SK-N-SH treated with all-trans-retinoic acid at 6 μM for 48 hours (cell line): ENCODE measurements at regions not wholly inside any gene's neighbourhood (a gene's known extent, or its start where the extent isn't known, plus 50 kb on each side); places are given as distances from the start of the nearest gene placed in this dataset.

Source experiments
- ATAC-seq: fragments of 200-7000 bp; cut with Tn5 transposase; 3 replicates; pipeline ENCODE4 v1.9.1; 2020; ENCODE audit warnings: mild to moderate bottlenecking, moderate library complexity
- ARNTL ChIP-seq: fragments of 450-650 bp; formaldehyde crosslinking; IDR thresholded peaks from 2 replicates; pipeline ENCODE4 v1.5.0; 2020; ENCODE audit warnings: low read depth, mild to moderate bottlenecking, moderate library complexity, borderline replicate concordance
- BACH2 ChIP-seq: fragments of 250-450 bp; sonication (Bioruptor Pico); IDR thresholded peaks from 2 replicates; pipeline ENCODE4 v1.9.0; 2021; ENCODE audit warnings: mild to moderate bottlenecking, borderline replicate concordance
- CSDC2 ChIP-seq: fragments of 250-450 bp; sonication (Bioruptor Pico); IDR thresholded peaks from 2 replicates; pipeline ENCODE4 v1.5.0; 2020; ENCODE audit warnings: mild to moderate bottlenecking, moderate library complexity
- ISL1 ChIP-seq: fragments of 250-450 bp; sonication (Bioruptor Pico); IDR thresholded peaks from 2 replicates; pipeline ENCODE4 v2.1.2; 2022; ENCODE audit warnings: mild to moderate bottlenecking, moderate library complexity
- OSR1 ChIP-seq: fragments of 250-450 bp; sonication (Bioruptor Pico); IDR thresholded peaks from 2 replicates; pipeline ENCODE4 v1.8.0; 2022; ENCODE audit warnings: moderate library complexity, mild to moderate bottlenecking, inconsistent platforms
- PPARA ChIP-seq: fragments of 250-450 bp; sonication (Bioruptor Pico); IDR thresholded peaks from 2 replicates; pipeline ENCODE4 v1.5.0; 2020; ENCODE audit warnings: mild to moderate bottlenecking, borderline replicate concordance
- RARB ChIP-seq: fragments of 250-450 bp; sonication (Bioruptor Pico); IDR thresholded peaks from 2 replicates; pipeline ENCODE4 v1.8.0; 2021; ENCODE audit warnings: mild to moderate bottlenecking, moderate library complexity
- SNAI2 ChIP-seq: fragments of 250-450 bp; sonication (Bioruptor Pico); IDR thresholded peaks from 2 replicates; pipeline ENCODE4 v1.5.0; 2020; ENCODE audit warnings: mild to moderate bottlenecking, moderate library complexity
- TOX ChIP-seq: fragments of 250-450 bp; sonication (Bioruptor Pico); IDR thresholded peaks from 2 replicates; pipeline ENCODE4 v1.8.0; 2021; ENCODE audit warnings: mild to moderate bottlenecking, moderate library complexity, borderline replicate concordance
- ZC3H10 ChIP-seq: fragments of 250-450 bp; sonication (Bioruptor Pico); IDR thresholded peaks from 2 replicates; pipeline ENCODE4 v1.5.1; 2021; ENCODE audit warnings: mild to moderate bottlenecking, moderate library complexity
- ZFP3 ChIP-seq: fragments of 250-450 bp; sonication (Bioruptor Pico); IDR thresholded peaks from 2 replicates; pipeline ENCODE4 v1.5.0; 2020; ENCODE audit warnings: mild to moderate bottlenecking, moderate library complexity
- ZFP30 ChIP-seq: fragments of 450-650 bp; formaldehyde crosslinking; IDR thresholded peaks from 2 replicates; pipeline ENCODE4 v1.5.0; 2022; ENCODE audit warnings: mild to moderate bottlenecking, moderate library complexity
- ZNF565 ChIP-seq: fragments of 450-650 bp; formaldehyde crosslinking; conservative IDR thresholded peaks from 2 replicates; pipeline ENCODE4 v1.5.0; 2020; ENCODE audit warnings: low read depth, mild to moderate bottlenecking, moderate library complexity
- ZNF70 ChIP-seq: fragments of 450-650 bp; formaldehyde crosslinking; IDR thresholded peaks from 2 replicates; pipeline ENCODE4 v1.5.0; 2020; ENCODE audit warnings: mild to moderate bottlenecking, moderate library complexity
- ZNF8 ChIP-seq: fragments of 450-650 bp; formaldehyde crosslinking; IDR thresholded peaks from 2 replicates; pipeline ENCODE4 v1.5.0; 2020; ENCODE audit warnings: mild to moderate bottlenecking, moderate library complexity
- TF ChIP-seq, protein P1 (sequence below): fragments of 250-450 bp; sonication (Bioruptor Pico); IDR thresholded peaks from 2 replicates; pipeline ENCODE4 v1.5.1; 2021; ENCODE audit warnings: mild to moderate bottlenecking, moderate library complexity
- TF ChIP-seq, protein P2 (sequence below): fragments of 250-450 bp; sonication (Bioruptor Pico); IDR thresholded peaks from 2 replicates; pipeline ENCODE4 v1.5.1; 2020; ENCODE audit warnings: low read depth, mild to moderate bottlenecking, moderate library complexity
- TF ChIP-seq, protein P3 (sequence below): fragments of 250-450 bp; sonication (Bioruptor Pico); IDR thresholded peaks from 2 replicates; pipeline ENCODE4 v1.8.0; 2020; ENCODE audit warnings: mild to moderate bottlenecking, moderate library complexity, borderline replicate concordance
- TF ChIP-seq, protein P4 (sequence below): fragments of 250-450 bp; sonication (Bioruptor Pico); IDR thresholded peaks from 2 replicates; pipeline ENCODE4 v1.8.0; 2021; ENCODE audit warnings: low read depth, mild to moderate bottlenecking, moderate library complexity, borderline replicate concordance

DNA sequence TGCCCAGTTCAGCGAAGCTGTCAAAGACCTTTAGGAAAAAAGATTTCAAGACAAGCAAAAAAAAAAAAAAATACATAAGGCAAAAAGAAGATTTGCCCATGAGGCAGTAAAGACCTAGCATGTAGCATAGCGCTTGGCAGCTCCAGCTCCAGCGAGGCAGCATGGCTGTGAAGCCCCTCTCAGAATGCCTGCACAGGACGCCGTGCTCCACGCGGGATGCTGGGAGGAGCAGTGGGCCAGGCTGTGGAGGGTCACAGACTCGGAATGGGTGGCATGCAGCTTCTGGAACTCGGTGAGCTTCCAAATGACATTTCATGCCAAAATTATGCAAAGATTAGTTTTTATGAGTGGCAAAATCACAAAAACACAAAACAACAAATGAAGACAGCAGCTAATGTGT, 267.3 kb downstream of the ZNF516 start:
- no peak for TF ChIP-seq ISL1 (CRISPR knock-in tag)
- TF ChIP-seq ZNF70 (CRISPR knock-in tag), result no peak
- no peak for TF ChIP-seq ARNTL (CRISPR knock-in tag)
- TF ChIP-seq, protein P1, sequence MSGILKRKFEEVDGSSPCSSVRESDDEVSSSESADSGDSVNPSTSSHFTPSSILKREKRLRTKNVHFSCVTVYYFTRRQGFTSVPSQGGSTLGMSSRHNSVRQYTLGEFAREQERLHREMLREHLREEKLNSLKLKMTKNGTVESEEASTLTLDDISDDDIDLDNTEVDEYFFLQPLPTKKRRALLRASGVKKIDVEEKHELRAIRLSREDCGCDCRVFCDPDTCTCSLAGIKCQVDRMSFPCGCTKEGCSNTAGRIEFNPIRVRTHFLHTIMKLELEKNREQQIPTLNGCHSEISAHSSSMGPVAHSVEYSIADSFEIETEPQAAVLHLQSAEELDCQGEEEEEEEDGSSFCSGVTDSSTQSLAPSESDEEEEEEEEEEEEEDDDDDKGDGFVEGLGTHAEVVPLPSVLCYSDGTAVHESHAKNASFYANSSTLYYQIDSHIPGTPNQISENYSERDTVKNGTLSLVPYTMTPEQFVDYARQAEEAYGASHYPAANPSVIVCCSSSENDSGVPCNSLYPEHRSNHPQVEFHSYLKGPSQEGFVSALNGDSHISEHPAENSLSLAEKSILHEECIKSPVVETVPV, result no peak
- no peak for TF ChIP-seq BACH2 (CRISPR knock-in tag)
- TF ChIP-seq, protein P2, sequence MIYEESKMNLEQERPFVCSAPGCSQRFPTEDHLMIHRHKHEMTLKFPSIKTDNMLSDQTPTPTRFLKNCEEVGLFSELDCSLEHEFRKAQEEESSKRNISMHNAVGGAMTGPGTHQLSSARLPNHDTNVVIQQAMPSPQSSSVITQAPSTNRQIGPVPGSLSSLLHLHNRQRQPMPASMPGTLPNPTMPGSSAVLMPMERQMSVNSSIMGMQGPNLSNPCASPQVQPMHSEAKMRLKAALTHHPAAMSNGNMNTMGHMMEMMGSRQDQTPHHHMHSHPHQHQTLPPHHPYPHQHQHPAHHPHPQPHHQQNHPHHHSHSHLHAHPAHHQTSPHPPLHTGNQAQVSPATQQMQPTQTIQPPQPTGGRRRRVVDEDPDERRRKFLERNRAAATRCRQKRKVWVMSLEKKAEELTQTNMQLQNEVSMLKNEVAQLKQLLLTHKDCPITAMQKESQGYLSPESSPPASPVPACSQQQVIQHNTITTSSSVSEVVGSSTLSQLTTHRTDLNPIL (CRISPR knock-in tag), result no peak
- TF ChIP-seq ZC3H10 (CRISPR knock-in tag), result no peak
- TF ChIP-seq RARB (CRISPR knock-in tag), result no peak
- no peak for TF ChIP-seq SNAI2 (CRISPR knock-in tag)
- TF ChIP-seq ZFP30 (CRISPR knock-in tag), result no peak
- no peak for TF ChIP-seq TOX
- TF ChIP-seq ZNF565 (CRISPR knock-in tag), result no peak
- TF ChIP-seq PPARA (CRISPR knock-in tag), result no peak
- no peak for TF ChIP-seq OSR1
- ATAC-seq, result no peak

DNA sequence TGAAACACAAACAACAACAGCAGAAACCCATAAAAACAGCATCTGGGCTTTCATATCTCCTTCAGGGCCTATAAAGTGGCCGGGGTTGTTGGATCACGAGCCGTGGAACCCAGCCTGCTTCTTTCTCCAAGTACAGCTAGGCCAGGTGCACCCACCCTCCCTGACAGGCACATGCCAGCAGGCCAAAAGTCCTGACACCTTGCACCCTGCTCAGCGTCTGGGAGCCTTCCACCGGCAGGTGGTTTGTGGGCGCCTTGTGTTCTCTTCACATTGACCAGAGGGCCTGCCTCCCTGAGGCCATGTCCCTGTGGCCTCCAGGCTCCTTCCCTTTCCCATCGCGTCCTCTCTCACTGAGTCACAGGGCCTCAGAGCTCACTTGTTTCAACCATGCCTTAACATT, 271.6 kb downstream of the ZNF516 start:
- ATAC-seq, result no peak
- TF ChIP-seq CSDC2 (CRISPR knock-in tag) (no peak), BACH2 (CRISPR knock-in tag) (no peak), SNAI2 (CRISPR knock-in tag) (no peak), ARNTL (CRISPR knock-in tag) (no peak), ZNF8 (CRISPR knock-in tag) (no peak), OSR1 (no peak), ZFP30 (CRISPR knock-in tag) (no peak), ZC3H10 (CRISPR knock-in tag) (no peak), ZFP3 (CRISPR knock-in tag) (no peak), TOX (no peak)
- TF ChIP-seq, protein P3, sequence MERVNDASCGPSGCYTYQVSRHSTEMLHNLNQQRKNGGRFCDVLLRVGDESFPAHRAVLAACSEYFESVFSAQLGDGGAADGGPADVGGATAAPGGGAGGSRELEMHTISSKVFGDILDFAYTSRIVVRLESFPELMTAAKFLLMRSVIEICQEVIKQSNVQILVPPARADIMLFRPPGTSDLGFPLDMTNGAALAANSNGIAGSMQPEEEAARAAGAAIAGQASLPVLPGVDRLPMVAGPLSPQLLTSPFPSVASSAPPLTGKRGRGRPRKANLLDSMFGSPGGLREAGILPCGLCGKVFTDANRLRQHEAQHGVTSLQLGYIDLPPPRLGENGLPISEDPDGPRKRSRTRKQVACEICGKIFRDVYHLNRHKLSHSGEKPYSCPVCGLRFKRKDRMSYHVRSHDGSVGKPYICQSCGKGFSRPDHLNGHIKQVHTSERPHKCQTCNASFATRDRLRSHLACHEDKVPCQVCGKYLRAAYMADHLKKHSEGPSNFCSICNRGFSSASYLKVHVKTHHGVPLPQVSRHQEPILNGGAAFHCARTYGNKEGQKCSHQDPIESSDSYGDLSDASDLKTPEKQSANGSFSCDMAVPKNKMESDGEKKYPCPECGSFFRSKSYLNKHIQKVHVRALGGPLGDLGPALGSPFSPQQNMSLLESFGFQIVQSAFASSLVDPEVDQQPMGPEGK, result no peak
- TF ChIP-seq, protein P1, result no peak

DNA sequence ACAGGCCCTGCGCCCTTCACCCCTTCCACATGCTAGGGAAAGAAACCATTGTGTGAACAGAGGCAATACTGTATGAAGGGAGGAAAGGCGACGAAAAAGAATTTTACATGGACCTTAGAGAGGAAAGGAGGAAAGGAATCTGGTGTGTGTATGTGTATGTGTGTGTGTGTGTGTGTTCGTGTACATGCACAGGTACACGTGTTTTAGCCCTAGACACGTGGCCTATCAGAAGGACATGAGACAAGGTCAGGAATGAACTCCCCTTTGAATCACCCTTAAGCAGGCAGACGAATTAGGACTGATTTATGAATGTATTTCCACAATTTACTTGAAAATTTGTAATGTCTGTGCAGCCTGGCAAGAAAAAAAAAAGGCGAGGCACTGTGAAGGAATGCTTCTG, 276.0 kb downstream of the ZNF516 start:
- TF ChIP-seq, protein P1, result no peak
- no peak for TF ChIP-seq ZFP30 (CRISPR knock-in tag)
- no peak for TF ChIP-seq ARNTL (CRISPR knock-in tag)
- ATAC-seq, result no peak

DNA sequence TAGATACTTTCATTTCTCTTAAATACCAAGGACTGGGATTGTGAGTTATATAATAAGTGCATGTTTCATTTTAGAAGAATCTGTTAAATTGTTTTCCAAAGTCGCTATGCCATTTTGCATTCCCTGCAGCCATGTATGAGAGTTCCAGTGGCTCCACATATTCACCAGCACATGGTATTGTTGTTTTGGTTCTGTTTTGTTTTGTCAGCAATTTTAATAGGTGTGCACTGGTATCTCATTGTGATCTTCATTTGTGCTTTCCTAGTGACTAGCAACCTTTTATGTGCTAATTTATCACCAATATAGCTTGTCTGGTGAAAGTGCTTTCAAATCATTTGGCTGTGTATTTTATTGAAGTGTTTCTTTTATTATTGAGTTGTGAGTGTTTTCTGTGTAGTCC, 278.9 kb downstream of the ZNF516 start:
- no peak for ATAC-seq
- TF ChIP-seq CSDC2 (CRISPR knock-in tag), result no peak
- TF ChIP-seq, protein P4, sequence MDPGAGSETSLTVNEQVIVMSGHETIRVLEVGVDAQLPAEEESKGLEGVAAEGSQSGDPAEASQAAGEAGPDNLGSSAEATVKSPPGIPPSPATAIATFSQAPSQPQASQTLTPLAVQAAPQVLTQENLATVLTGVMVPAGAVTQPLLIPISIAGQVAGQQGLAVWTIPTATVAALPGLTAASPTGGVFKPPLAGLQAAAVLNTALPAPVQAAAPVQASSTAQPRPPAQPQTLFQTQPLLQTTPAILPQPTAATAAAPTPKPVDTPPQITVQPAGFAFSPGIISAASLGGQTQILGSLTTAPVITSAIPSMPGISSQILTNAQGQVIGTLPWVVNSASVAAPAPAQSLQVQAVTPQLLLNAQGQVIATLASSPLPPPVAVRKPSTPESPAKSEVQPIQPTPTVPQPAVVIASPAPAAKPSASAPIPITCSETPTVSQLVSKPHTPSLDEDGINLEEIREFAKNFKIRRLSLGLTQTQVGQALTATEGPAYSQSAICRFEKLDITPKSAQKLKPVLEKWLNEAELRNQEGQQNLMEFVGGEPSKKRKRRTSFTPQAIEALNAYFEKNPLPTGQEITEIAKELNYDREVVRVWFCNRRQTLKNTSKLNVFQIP (CRISPR knock-in tag), result no peak
- TF ChIP-seq, protein P1, result no peak
- no peak for TF ChIP-seq RARB (CRISPR knock-in tag)
